Naive thymus-derived CD8-positive, alpha-beta T cell (primary cell): ENCODE measurements at regions not wholly inside any gene's neighbourhood (a gene's known extent, or its start where the extent isn't known, plus 50 kb on each side); places are given as distances from the start of the nearest gene placed in this dataset.

Experiments
- ATAC-seq, 2 donors: fragments of 150-1000 bp; cut with Tn5 transposase in 1 of 2; sonication (Bioruptor Pico), chemical (Tn5 transposase) in 1 of 2; 1 replicate in 1 of 2; 2 replicates in 1 of 2; pipeline ENCODE4 v1.10.0; 2021; ENCODE audit warnings: mild to moderate bottlenecking in 2 of 2, moderate library complexity in 2 of 2
- POLR2A ChIA-PET: fragments of 350-600 bp; sonication (Branson Sonifier 250); formaldehyde crosslinking; loops from one replicate; lab custom pipeline; 2021; ENCODE audit warnings: antibody characterized with exemption; lab: Charles Lee
- DNase-seq, 10 donors: peaks; one replicate each; pipeline versions ENCODE4 v3.0.0 to v3.0.0-alpha.2; 2020 to 2022
- H3K27ac Mint-ChIP-seq, 10 donors: one replicate each; pipeline ENCODE4 v1.8.0; 2020 to 2022; ENCODE audit warnings: mild to moderate bottlenecking in 10 of 10, mixed read lengths in 10 of 10, moderate library complexity in 4 of 10, inconsistent platforms in 1 of 10
- H3K27me3 Mint-ChIP-seq, 5 donors: one replicate each; pipeline ENCODE4 v1.8.0; 2021 to 2022; ENCODE audit warnings: mixed read lengths in 5 of 5
- H3K36me3 Mint-ChIP-seq, 3 donors: one replicate each; pipeline ENCODE4 v1.8.0; 2020 to 2022; ENCODE audit warnings: mixed read lengths in 3 of 3, mild to moderate bottlenecking in 2 of 3, inconsistent platforms in 1 of 3
- H3K4me1 Mint-ChIP-seq, 4 donors: one replicate each; pipeline ENCODE4 v1.8.0; 2021 to 2022; ENCODE audit warnings: mixed read lengths in 4 of 4
- H3K4me3 Mint-ChIP-seq, 10 donors: one replicate each; pipeline ENCODE4 v1.8.0; 2020 to 2022; ENCODE audit warnings: mild to moderate bottlenecking in 10 of 10, mixed read lengths in 10 of 10, moderate library complexity in 6 of 10, inconsistent platforms in 1 of 10
- H3K9me3 Mint-ChIP-seq, 9 donors: one replicate each; pipeline ENCODE4 v1.8.0; 2020 to 2022; ENCODE audit warnings: mixed read lengths in 9 of 9, mild to moderate bottlenecking in 3 of 9, inconsistent platforms in 1 of 9, moderate library complexity in 1 of 9

DNA sequence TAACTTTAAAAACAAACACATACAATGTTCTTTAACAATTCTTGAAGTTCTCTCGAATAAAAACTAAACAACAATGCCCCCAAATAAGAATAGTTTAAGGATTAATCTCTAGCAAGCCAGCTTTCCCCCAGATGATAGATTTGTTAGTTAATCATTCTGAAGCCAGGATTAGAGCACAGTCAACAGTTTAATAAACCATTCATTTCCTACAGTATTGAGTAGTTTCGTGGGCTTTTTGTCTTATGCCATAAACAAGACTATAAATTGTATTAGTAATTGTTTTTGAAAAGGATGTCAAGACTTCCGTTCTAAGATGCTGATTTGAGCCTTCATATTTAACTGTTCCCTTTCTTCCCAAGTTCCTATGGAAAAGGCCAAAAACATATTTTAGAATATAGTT, 136.6 kb downstream of the PIK3R1 start:
- Mint-ChIP-seq H3K9me3 (peaks cover 0 to 13% (median 7%) of the 10 kb centered on the region in 9 donors), H3K4me1 (peaks cover 0 to 5% (median 0%) of the 10 kb centered on the region in 4 donors), H3K27me3 (no peaks in the 10 kb centered on the region), H3K36me3 (peaks cover 0 to 7% (median 3%) of the 10 kb centered on the region in 3 donors), H3K4me3 (no peak overlapping the region), H3K27ac (no peak overlapping the region)
- POLR2A ChIA-PET: no interaction called here
- DNase-seq (no peak), ATAC-seq (no peak)

- no peaks in the 10 kb centered on the region for H3K36me3 Mint-ChIP-seq
- DNase-seq: no peak
- H3K4me1 Mint-ChIP-seq: no peaks in the 10 kb centered on the region
- no peaks in the 10 kb centered on the region for H3K9me3 Mint-ChIP-seq
- H3K27me3 Mint-ChIP-seq: no peaks in the 10 kb centered on the region
- H3K27ac Mint-ChIP-seq: no peak overlapping the region
- POLR2A ChIA-PET: no interaction called here
- ATAC-seq: no peak
- no peak overlapping the region for H3K4me3 Mint-ChIP-seq
These were observed 138.0 kb downstream of the PIK3R1 start for GRCh38 chr5:68353605-68354004.

- H3K9me3 Mint-ChIP-seq: no peaks in the 10 kb centered on the region
- H3K27me3 Mint-ChIP-seq: no peaks in the 10 kb centered on the region
- no peak overlapping the region for H3K27ac Mint-ChIP-seq
- no peaks in the 10 kb centered on the region for H3K36me3 Mint-ChIP-seq
- no peak for ATAC-seq
- POLR2A ChIA-PET: no interaction called here
- no peaks in the 10 kb centered on the region for H3K4me1 Mint-ChIP-seq
- H3K4me3 Mint-ChIP-seq: no peak overlapping the region
- DNase-seq: no peak
These were observed 138.8 kb downstream of the PIK3R1 start for GRCh38 chr5:68354315-68354714.

DNA sequence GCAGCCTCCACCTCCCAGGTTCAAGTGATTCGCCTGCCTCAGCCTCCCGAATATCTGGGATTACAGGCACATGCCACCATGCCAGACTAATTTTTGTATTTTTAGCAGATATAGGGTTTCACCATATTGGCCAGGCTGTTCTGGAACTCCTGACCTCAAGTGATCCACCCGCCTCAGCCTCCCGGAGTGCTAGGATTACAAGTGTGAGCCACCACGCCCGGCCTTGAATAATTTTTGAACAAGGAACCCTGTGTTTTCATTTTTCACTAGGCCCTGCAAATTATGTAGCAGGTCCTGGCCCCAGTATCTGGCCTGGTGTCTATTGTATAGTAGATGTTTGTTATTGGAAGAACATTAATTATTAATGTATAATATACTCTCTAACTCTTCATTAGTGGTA, 140.7 kb downstream of the PIK3R1 start:
- Mint-ChIP-seq H3K9me3 (no peaks in the 10 kb centered on the region), H3K4me3 (no peak overlapping the region), H3K27me3 (peaks cover 0 to 1% (median 0%) of the 10 kb centered on the region in 5 donors), H3K4me1 (peaks cover 0 to 2% (median 0%) of the 10 kb centered on the region in 4 donors), H3K36me3 (no peaks in the 10 kb centered on the region), H3K27ac (no peak overlapping the region)
- POLR2A ChIA-PET: no interaction called here
- DNase-seq (no peak), ATAC-seq (no peak)

GRCh38 chr5:68356623-68357022, 141.1 kb downstream of the PIK3R1 start:
- no peak overlapping the region for H3K27ac Mint-ChIP-seq
- peaks cover 0 to 2% (median 0%) of the 10 kb centered on the region in 4 donors for H3K4me1 Mint-ChIP-seq
- H3K27me3 Mint-ChIP-seq: peaks cover 0 to 1% (median 0%) of the 10 kb centered on the region in 5 donors
- H3K36me3 Mint-ChIP-seq: no peaks in the 10 kb centered on the region
- no peak overlapping the region for H3K4me3 Mint-ChIP-seq
- ATAC-seq: no peak
- DNase-seq: no peak
- POLR2A ChIA-PET: no interaction called here
- H3K9me3 Mint-ChIP-seq: no peaks in the 10 kb centered on the region

DNA sequence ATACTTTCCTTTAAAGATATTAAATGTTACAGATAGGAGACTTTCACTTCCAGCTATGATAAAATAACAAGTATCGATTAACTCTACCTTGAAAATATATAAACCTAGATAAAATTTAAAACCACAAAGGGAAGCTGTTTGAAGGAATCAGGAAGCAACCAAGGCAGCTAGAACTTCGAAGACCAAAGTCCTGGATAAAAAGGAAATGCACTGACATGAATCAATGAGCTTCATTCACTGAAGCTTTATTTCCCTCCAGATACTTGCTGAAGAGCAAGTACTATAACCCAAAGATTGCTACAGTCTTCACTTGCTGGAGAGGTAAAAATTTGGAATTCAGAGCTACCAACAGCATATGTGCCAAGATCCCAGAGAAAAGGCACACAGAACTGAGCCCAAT, 144.1 kb downstream of the PIK3R1 start:
- peaks cover 0 to 2% (median 0%) of the 10 kb centered on the region in 4 donors for H3K4me1 Mint-ChIP-seq
- POLR2A ChIA-PET: no interaction called here
- no peak overlapping the region for H3K27ac Mint-ChIP-seq
- H3K4me3 Mint-ChIP-seq: no peak overlapping the region
- H3K36me3 Mint-ChIP-seq: peaks cover 0 to 5% (median 0%) of the 10 kb centered on the region in 3 donors
- peaks cover 0 to 11% (median 0%) of the 10 kb centered on the region in 9 donors for H3K9me3 Mint-ChIP-seq
- ATAC-seq (no peak), DNase-seq (no peak)
- H3K27me3 Mint-ChIP-seq: peaks cover 0 to 1% (median 0%) of the 10 kb centered on the region in 5 donors

DNA sequence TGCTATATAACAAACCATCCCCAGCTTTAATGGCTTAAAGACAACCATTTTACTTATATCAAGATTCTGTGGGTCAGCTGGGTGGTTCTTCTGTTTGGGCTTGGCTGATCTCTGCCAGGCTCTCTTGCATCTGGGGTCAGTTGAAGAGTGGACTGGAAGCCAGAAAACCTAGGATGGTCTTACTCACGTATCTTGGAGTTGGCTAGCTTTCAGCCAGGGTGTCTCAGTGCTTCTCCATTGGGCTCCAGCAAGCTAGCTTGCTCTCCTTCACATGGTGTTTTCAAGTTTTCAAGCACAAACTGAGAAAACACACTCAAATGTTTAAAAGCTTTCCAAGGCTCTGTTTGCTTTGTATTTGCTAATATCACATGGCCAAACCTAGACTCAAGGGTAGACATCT, 146.8 kb downstream of the PIK3R1 start:
- peaks cover 6 to 10% (median 6%) of the 10 kb centered on the region in 4 donors for H3K4me1 Mint-ChIP-seq
- POLR2A ChIA-PET: interaction anchor here (0.6 kb wide), 1 partner anchor 148 kb away, joined by 5 read pairs; no protein-coding TSS in a partner anchor
- H3K4me3 Mint-ChIP-seq: no peak overlapping the region
- peaks cover 0 to 11% (median 0%) of the 10 kb centered on the region in 9 donors for H3K9me3 Mint-ChIP-seq
- H3K27ac Mint-ChIP-seq: no peak overlapping the region
- peaks cover 0 to 5% (median 0%) of the 10 kb centered on the region in 3 donors for H3K36me3 Mint-ChIP-seq
- peaks cover 0 to 1% (median 0%) of the 10 kb centered on the region in 5 donors for H3K27me3 Mint-ChIP-seq
- ATAC-seq: no peak
- DNase-seq: no peak

DNA sequence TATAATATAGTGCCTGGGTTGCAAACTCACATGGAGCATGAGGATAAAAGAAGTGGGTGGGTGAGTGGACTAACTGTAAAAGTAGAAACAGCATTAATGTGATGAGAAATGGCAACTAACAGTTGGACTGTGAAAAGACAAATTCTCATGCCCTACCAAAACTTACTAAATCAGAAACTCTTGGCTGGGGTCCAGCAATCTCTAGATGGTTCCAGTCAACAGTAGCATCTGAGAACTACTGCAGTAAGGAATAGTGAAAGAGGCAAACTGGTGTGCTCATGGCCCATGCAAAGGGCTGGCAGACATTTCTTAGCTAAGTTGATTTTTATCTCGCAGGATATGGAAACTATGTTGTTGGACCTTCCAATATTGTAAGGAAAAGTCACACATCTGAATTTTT, 150.3 kb downstream of the PIK3R1 start:
- Mint-ChIP-seq H3K9me3 (peaks cover 0 to 11% (median 0%) of the 10 kb centered on the region in 9 donors), H3K27me3 (no peaks in the 10 kb centered on the region), H3K4me3 (no peak overlapping the region), H3K36me3 (peaks cover 0 to 5% (median 0%) of the 10 kb centered on the region in 3 donors), H3K27ac (peak overlapping the region in 2 of 10 donors; percentile 1), H3K4me1 (peaks cover 13 to 37% (median 31%) of the 10 kb centered on the region in 4 donors)
- POLR2A ChIA-PET: no interaction called here
- no peak for ATAC-seq
- DNase-seq: no peak

DNA sequence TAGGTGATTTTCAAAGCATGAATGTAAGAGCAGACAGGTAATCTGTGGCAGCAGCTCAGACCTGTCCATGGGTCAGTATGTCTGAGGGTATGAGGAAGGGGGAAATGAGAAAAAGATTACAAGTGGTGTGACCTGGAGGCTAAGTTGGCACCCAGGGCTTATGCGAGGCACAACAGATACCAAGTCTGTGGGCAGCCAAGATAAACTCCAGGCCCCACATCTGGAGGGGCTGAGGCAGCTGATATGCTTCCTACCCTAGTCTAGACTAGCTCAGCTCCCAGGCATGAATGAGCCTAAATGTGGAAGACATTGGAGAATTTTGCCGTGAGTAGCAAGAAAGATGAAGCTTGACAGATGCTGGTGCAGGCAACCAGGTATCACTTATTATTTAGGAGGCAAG, 151.7 kb downstream of the PIK3R1 start:
- Mint-ChIP-seq H3K27me3 (no peaks in the 10 kb centered on the region), H3K27ac (no peak overlapping the region), H3K4me1 (peaks cover 14 to 44% (median 33%) of the 10 kb centered on the region in 4 donors), H3K9me3 (peaks cover 0 to 10% (median 0%) of the 10 kb centered on the region in 9 donors), H3K36me3 (peaks cover 0 to 4% (median 0%) of the 10 kb centered on the region in 3 donors), H3K4me3 (no peak overlapping the region)
- ATAC-seq (no peak), DNase-seq (no peak)
- POLR2A ChIA-PET: no interaction called here

GRCh38 chr5:68367717-68368116, 152.2 kb downstream of the PIK3R1 start:
- peaks cover 14 to 45% (median 33%) of the 10 kb centered on the region in 4 donors for H3K4me1 Mint-ChIP-seq
- H3K9me3 Mint-ChIP-seq: peaks cover 0 to 6% (median 0%) of the 10 kb centered on the region in 9 donors
- ATAC-seq: no peak
- POLR2A ChIA-PET: no interaction called here
- no peak for DNase-seq
- H3K36me3 Mint-ChIP-seq: peaks cover 0 to 2% (median 0%) of the 10 kb centered on the region in 3 donors
- no peak overlapping the region for H3K4me3 Mint-ChIP-seq
- peaks cover 0 to 1% (median 0%) of the 10 kb centered on the region in 5 donors for H3K27me3 Mint-ChIP-seq
- H3K27ac Mint-ChIP-seq: no peak overlapping the region

DNA sequence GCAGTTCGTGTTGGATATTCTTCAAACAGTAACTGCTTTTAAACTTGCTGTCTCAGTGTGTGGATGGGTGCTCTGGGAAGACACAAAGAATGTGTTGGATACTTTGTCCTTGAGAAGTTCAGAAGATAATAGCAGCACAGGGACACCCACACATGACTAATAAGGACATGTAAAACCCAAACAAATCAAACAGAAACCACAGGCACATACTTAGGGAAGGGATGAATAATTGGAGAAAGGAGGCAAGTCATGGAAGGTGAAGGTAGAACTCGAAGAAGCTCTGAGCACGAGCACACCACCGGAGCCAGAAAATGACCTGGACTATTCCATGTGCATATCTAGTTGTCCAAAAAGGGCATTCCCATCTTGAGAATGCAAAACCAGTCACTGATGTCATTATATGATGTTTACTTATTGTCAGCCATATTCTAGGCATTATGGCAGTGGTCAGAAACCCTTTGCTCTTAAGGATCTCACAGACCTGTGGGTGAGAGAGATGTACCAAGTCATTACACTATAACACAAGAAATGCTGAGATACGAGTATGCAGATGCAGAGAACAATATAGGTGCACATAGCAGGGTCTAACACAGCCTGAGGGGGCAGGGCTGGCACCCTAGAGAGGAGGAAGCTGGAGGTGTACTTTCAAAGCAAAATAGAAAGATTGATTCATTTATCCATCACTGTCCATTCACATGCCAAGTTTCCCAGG, 152.9 kb downstream of the PIK3R1 start:
- ATAC-seq: peak in 1 of 2 donors; percentile 14
- Mint-ChIP-seq H3K27me3 (peaks cover 0 to 8% (median 0%) of the 10 kb centered on the region in 5 donors), H3K9me3 (peaks cover 0 to 3% (median 0%) of the 10 kb centered on the region in 9 donors), H3K36me3 (peaks cover 0 to 5% (median 0%) of the 10 kb centered on the region in 3 donors), H3K27ac (peak overlapping the region in 7 of 10 donors; percentile 43 to 73 (median 55)), H3K4me1 (peaks cover 14 to 45% (median 33%) of the 10 kb centered on the region in 4 donors), H3K4me3 (peak overlapping the region in 7 of 10 donors; percentile 20 to 75 (median 58))
- POLR2A ChIA-PET: no interaction called here
- DNase-seq: no peak

GRCh38 chr5:68369023-68369359, 153.4 kb downstream of the PIK3R1 start:
- POLR2A ChIA-PET: no interaction called here
- H3K4me1 Mint-ChIP-seq: peaks cover 14 to 45% (median 33%) of the 10 kb centered on the region in 4 donors
- H3K27me3 Mint-ChIP-seq: peaks cover 0 to 8% (median 0%) of the 10 kb centered on the region in 5 donors
- ATAC-seq: peak in 1 of 2 donors; percentile 23
- peak overlapping the region in 5 of 10 donors; percentile 55 to 83 (median 73) for H3K27ac Mint-ChIP-seq
- H3K9me3 Mint-ChIP-seq: peaks cover 0 to 3% (median 0%) of the 10 kb centered on the region in 9 donors
- peak overlapping the region in 8 of 10 donors; percentile 23 to 76 (median 64) for H3K4me3 Mint-ChIP-seq
- no peak for DNase-seq
- peaks cover 0 to 5% (median under 1%) of the 10 kb centered on the region in 3 donors for H3K36me3 Mint-ChIP-seq

DNA sequence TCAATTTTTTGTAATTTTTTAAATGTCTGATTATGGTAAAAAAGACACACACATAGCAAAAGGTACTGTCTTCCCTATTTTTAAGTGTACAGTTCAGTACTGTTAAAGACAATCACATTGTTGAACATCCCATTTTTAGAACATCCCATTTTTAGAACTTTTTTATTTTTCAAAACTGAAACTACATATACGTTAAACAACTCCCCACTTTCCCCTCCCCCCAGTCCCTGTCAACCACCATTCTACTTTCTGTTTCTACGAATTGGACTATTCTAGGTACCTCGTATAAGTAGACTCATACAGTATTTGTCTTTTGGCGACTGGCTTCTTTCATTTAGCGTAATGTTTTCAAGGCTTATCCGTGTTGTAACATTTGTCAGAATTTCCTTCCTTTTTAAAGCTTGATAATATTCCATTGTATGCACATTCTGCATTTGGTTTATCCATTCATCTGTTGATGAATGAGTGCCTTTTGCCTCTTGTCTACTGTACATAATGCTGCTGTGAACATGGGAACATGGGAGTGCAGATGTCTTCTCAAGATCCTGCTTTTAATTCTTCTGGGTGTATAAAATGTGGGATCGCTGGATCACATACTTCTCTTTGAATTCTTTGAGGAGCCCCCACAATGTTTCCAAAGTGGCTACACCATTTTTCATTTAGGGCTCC, 154.0 kb downstream of the PIK3R1 start:
- peaks cover 14 to 49% (median 33%) of the 10 kb centered on the region in 4 donors for H3K4me1 Mint-ChIP-seq
- DNase-seq (peak in 6 of 10 donors; percentile 12 to 48 (median 30)), ATAC-seq (peak; percentile 59 to 81)
- H3K4me3 Mint-ChIP-seq: peak overlapping the region; percentile 48 to 78 (median 72)
- H3K27ac Mint-ChIP-seq: peak overlapping the region in 9 of 10 donors; percentile 19 to 83 (median 70)
- H3K27me3 Mint-ChIP-seq: peaks cover 0 to 8% (median 0%) of the 10 kb centered on the region in 5 donors
- H3K36me3 Mint-ChIP-seq: peaks cover 0 to 5% (median 2%) of the 10 kb centered on the region in 3 donors
- POLR2A ChIA-PET: no interaction called here
- peaks cover 0 to 3% (median 0%) of the 10 kb centered on the region in 9 donors for H3K9me3 Mint-ChIP-seq
